Colonic mucosa (tissue), 4 donors: ENCODE measurements at regions not wholly inside any gene's neighbourhood (a gene's known extent, or its start where the extent isn't known, plus 50 kb on each side); places are given as distances from the start of the nearest gene placed in this dataset.

Experiments
- DNase-seq: peaks from one replicate; pipeline ENCODE4 v3.0.0-alpha.2; 2020
- H3K27ac ChIP-seq: fragments of 200-600 bp; one replicate; pipeline ENCODE4 v1.8.0; 2021
- H3K27me3 ChIP-seq: fragments of 200-600 bp; one replicate; pipeline ENCODE4 v1.8.0; 2021
- H3K36me3 ChIP-seq: fragments of 200-600 bp; one replicate; pipeline ENCODE4 v1.8.0; 2021
- H3K4me1 ChIP-seq: fragments of 200-600 bp; one replicate; pipeline ENCODE4 v1.8.0; 2021; ENCODE audit warnings: mild to moderate bottlenecking
- H3K4me3 ChIP-seq: fragments of 200-600 bp; one replicate; pipeline ENCODE4 v1.8.0; 2021
- H3K9ac ChIP-seq, 2 donors: one replicate each; pipeline ENCODE4 v1.7.0; 2013; ENCODE audit warnings: control low read depth in 2 of 2, low read depth in 2 of 2, low read length in 2 of 2
- H3K9me3 ChIP-seq: fragments of 200-600 bp; one replicate; pipeline ENCODE4 v1.8.0; 2021
- CTCF ChIP-seq: fragments of 200-600 bp; IDR thresholded peaks from one replicate; pipeline ENCODE4 v1.8.0; 2022; ENCODE audit warnings: antibody characterized with exemption, mild to moderate bottlenecking
- intact Hi-C: fragments of 100-400 bp; cut with DNase I; formaldehyde crosslinking; loops from one replicate; pipeline ENCODE4 v1.14.1; 2022
- donor health status: healthy.
- donor health status: DM: no; HTN: no; CAD: no.
- donor health status: DM: no; HTN: no; CAD: no.

- H3K27me3 ChIP-seq, result no peaks in the 10 kb centered on the region
- no peak for TF ChIP-seq CTCF
- H3K27ac ChIP-seq, result no peak overlapping the region
Observed at GRCh38 chr10:111837086-111837485, 346.5 kb downstream of the GPAM start.

GRCh38 chr10:111837985-111838384 lies 345.6 kb downstream of the GPAM start:
- no peak overlapping the region for H3K9ac ChIP-seq
- H3K9me3 ChIP-seq, result no peaks in the 10 kb centered on the region
- no peaks in the 10 kb centered on the region for H3K27me3 ChIP-seq
- DNase-seq, result no peak
- no peak for TF ChIP-seq CTCF
- no peak overlapping the region for H3K27ac ChIP-seq
- H3K36me3 ChIP-seq, result no peaks in the 10 kb centered on the region
- no peak overlapping the region for H3K4me3 ChIP-seq
- intact Hi-C loops, result no loop called here
- no peaks in the 10 kb centered on the region for H3K4me1 ChIP-seq

More at GRCh38 chr10:111837086-111837485, 346.5 kb downstream of the GPAM start:
- Histone ChIP-seq H3K4me1 (no peaks in the 10 kb centered on the region), H3K4me3 (no peak overlapping the region), H3K9ac (no peak overlapping the region), H3K9me3 (no peaks in the 10 kb centered on the region), H3K36me3 (no peaks in the 10 kb centered on the region)
- intact Hi-C loops, result no loop called here
- DNase-seq, result no peak

GRCh38 chr10:111840546-111840945 lies 343.0 kb downstream of the GPAM start:
- no peak overlapping the region for H3K27ac ChIP-seq
- no peaks in the 10 kb centered on the region for H3K4me1 ChIP-seq

GRCh38 chr10:111852801-111853200 lies 330.8 kb downstream of the GPAM start:
- H3K4me1 ChIP-seq, result no peaks in the 10 kb centered on the region
- intact Hi-C loops, result no loop called here
- TF ChIP-seq CTCF, result no peak

More at GRCh38 chr10:111840546-111840945, 343.0 kb downstream of the GPAM start:
- Histone ChIP-seq H3K4me3 (no peak overlapping the region), H3K27me3 (no peaks in the 10 kb centered on the region), H3K9ac (no peak overlapping the region), H3K36me3 (no peaks in the 10 kb centered on the region), H3K9me3 (no peaks in the 10 kb centered on the region)
- no peak for DNase-seq
- TF ChIP-seq CTCF, result no peak
- intact Hi-C loops, result no loop called here

GRCh38 chr10:111856631-111857030 lies 326.9 kb downstream of the GPAM start:
- intact Hi-C loops, result no loop called here
- Histone ChIP-seq H3K9me3 (no peaks in the 10 kb centered on the region), H3K4me3 (no peak overlapping the region), H3K36me3 (no peaks in the 10 kb centered on the region), H3K27me3 (no peaks in the 10 kb centered on the region), H3K4me1 (no peaks in the 10 kb centered on the region), H3K27ac (no peak overlapping the region), H3K9ac (no peak overlapping the region)
- no peak for TF ChIP-seq CTCF
- no peak for DNase-seq

More at GRCh38 chr10:111852801-111853200, 330.8 kb downstream of the GPAM start:
- no peak for DNase-seq
- Histone ChIP-seq H3K4me3 (no peak overlapping the region), H3K9ac (no peak overlapping the region), H3K36me3 (no peaks in the 10 kb centered on the region), H3K27me3 (no peaks in the 10 kb centered on the region), H3K9me3 (no peaks in the 10 kb centered on the region), H3K27ac (no peak overlapping the region)

GRCh38 chr10:111865550-111865949 lies 318.0 kb downstream of the GPAM start:
- DNase-seq, result no peak
- H3K27me3 ChIP-seq, result no peaks in the 10 kb centered on the region
- intact Hi-C loops, result no loop called here
- no peak overlapping the region for H3K9ac ChIP-seq
- H3K9me3 ChIP-seq, result no peaks in the 10 kb centered on the region
- H3K4me3 ChIP-seq, result no peak overlapping the region
- no peak overlapping the region for H3K27ac ChIP-seq
- H3K4me1 ChIP-seq, result no peaks in the 10 kb centered on the region
- TF ChIP-seq CTCF, result no peak
- no peaks in the 10 kb centered on the region for H3K36me3 ChIP-seq
